Ishikawa (cell line): ENCODE measurements at regions not wholly inside any gene's neighbourhood (a gene's known extent, or its start where the extent isn't known, plus 50 kb on each side); places are given as distances from the start of the nearest gene placed in this dataset.

Experiments
- NFIC ChIP-seq: IDR thresholded peaks from 2 replicates; pipeline ENCODE4 v1.6.1; 2012
- RAD21 ChIP-seq: IDR thresholded peaks from 2 replicates; pipeline ENCODE4 v1.6.1; 2012; ENCODE audit warnings: low read depth
- TCF12 ChIP-seq: IDR thresholded peaks from 2 replicates; pipeline ENCODE4 v1.6.1; 2012; ENCODE audit warnings: low read depth
- YY1 ChIP-seq: IDR thresholded peaks from 2 replicates; pipeline ENCODE4 v1.6.1; 2012; ENCODE audit warnings: low read depth
- TF ChIP-seq, protein P1 (sequence below): IDR thresholded peaks from 2 replicates; pipeline ENCODE4 v1.6.1; 2012; ENCODE audit warnings: low read depth, mild to moderate bottlenecking

DNA sequence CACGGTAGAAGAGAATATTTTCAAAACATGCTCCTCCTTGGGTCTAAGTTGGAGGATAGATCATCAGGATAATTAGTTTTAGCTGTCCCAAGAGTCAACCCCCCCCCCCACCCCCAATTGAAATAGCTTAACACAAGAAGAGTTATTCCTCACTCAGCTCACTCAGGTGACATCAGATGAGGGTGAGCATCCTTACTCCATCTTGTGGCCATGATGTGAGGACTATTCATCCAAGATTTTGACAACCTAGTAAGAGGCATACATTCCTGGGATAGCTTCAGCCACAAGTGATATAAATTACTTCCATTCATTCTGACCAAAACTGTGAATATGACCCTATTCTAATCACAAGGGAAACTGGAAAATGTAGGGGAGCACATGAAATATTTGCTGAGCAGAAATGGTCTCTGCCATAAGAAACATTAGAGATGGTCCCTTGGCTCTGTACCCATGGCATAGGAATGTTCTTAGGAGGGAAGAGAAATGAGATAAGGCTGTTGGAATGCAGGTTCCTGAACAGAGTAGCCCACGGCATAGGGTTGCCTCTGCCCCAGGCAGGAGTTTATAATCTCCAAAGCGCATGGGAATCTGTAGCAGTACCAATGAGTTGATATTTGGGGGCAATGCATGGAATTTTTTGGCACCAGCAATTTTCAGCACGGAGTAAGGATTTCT lies 257.2 kb downstream of the CYRIA start:
- TF ChIP-seq NFIC (0 out of 2 replicates have a peak, but pooled peaks have one; percentile 39), YY1 (no peak), RAD21 (no peak), TCF12 (no peak)
- TF ChIP-seq, protein P1, sequence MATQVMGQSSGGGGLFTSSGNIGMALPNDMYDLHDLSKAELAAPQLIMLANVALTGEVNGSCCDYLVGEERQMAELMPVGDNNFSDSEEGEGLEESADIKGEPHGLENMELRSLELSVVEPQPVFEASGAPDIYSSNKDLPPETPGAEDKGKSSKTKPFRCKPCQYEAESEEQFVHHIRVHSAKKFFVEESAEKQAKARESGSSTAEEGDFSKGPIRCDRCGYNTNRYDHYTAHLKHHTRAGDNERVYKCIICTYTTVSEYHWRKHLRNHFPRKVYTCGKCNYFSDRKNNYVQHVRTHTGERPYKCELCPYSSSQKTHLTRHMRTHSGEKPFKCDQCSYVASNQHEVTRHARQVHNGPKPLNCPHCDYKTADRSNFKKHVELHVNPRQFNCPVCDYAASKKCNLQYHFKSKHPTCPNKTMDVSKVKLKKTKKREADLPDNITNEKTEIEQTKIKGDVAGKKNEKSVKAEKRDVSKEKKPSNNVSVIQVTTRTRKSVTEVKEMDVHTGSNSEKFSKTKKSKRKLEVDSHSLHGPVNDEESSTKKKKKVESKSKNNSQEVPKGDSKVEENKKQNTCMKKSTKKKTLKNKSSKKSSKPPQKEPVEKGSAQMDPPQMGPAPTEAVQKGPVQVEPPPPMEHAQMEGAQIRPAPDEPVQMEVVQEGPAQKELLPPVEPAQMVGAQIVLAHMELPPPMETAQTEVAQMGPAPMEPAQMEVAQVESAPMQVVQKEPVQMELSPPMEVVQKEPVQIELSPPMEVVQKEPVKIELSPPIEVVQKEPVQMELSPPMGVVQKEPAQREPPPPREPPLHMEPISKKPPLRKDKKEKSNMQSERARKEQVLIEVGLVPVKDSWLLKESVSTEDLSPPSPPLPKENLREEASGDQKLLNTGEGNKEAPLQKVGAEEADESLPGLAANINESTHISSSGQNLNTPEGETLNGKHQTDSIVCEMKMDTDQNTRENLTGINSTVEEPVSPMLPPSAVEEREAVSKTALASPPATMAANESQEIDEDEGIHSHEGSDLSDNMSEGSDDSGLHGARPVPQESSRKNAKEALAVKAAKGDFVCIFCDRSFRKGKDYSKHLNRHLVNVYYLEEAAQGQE = no peak
